Caco-2 (cell line): ENCODE measurements at regions not wholly inside any gene's neighbourhood (a gene's known extent, or its start where the extent isn't known, plus 50 kb on each side); places are given as distances from the start of the nearest gene placed in this dataset.

Experiments used
- BruUV-seq: library from RNA; stranded (reverse); fragments of 400-500 nt; replicated peaks from 2 replicates; lab custom pipeline; 2021; lab: Mats Ljungman, UMichigan
- CTCF ChIA-PET: fragments of 300-600 bp; sonication (Branson Sonifier 250); formaldehyde crosslinking; loops from one replicate; lab custom pipeline; 2022; ENCODE audit warnings: antibody characterized with exemption; lab: Charles Lee
- POLR2A ChIA-PET: fragments of 300-600 bp; sonication (Branson Sonifier 250); formaldehyde crosslinking; loops from one replicate; lab custom pipeline; 2022; ENCODE audit warnings: antibody characterized with exemption; lab: Charles Lee
- DNase-seq, 2 experiments: peaks; one replicate each; pipeline versions ENCODE4 v3.0.0 to v3.0.0-alpha.2; 2020 to 2022
- H3K27me3 ChIP-seq: replicated peaks from 2 replicates; pipeline ENCODE4 v1.6.0; 2011; ENCODE audit warnings: low read length; ENCODE audit not compliant: control insufficient read depth, insufficient read depth
- H3K36me3 ChIP-seq: 2 replicates; pipeline ENCODE4 v1.5.1; 2011; ENCODE audit warnings: low read length; ENCODE audit not compliant: control insufficient read depth, insufficient read depth
- H3K4me1 ChIP-seq: fragments of 250-450 bp; sonication (Bioruptor Pico); 2 replicates; pipeline ENCODE4 v1.5.1; 2020; ENCODE audit warnings: mild to moderate bottlenecking
- H3K4me3 ChIP-seq: 2 replicates; pipeline ENCODE4 v1.5.1; 2011; ENCODE audit warnings: low read depth, mild to moderate bottlenecking, control low read depth, low read length
- H3K9me3 ChIP-seq: fragments of 250-450 bp; sonication (Bioruptor Pico); 2 replicates; pipeline ENCODE4 v1.5.1; 2020; ENCODE audit warnings: mild to moderate bottlenecking, moderate library complexity
- H3K27ac Mint-ChIP-seq: one replicate; pipeline ENCODE4 v1.8.0; 2022; ENCODE audit warnings: mixed read lengths; ENCODE audit not compliant: unreplicated experiment
- H3K27me3 Mint-ChIP-seq: one replicate; pipeline ENCODE4 v1.8.0; 2022; ENCODE audit warnings: mixed read lengths; ENCODE audit not compliant: insufficient read depth, unreplicated experiment
- H3K36me3 Mint-ChIP-seq: one replicate; pipeline ENCODE4 v1.8.0; 2022; ENCODE audit warnings: mild to moderate bottlenecking, mixed read lengths; ENCODE audit not compliant: insufficient read depth, unreplicated experiment
- H3K4me1 Mint-ChIP-seq: one replicate; pipeline ENCODE4 v1.8.0; 2022; ENCODE audit warnings: low read depth, mixed read lengths; ENCODE audit not compliant: unreplicated experiment
- H3K4me3 Mint-ChIP-seq: one replicate; pipeline ENCODE4 v1.8.0; 2022; ENCODE audit warnings: mild to moderate bottlenecking, moderate library complexity, mixed read lengths; ENCODE audit not compliant: unreplicated experiment
- H3K9me3 Mint-ChIP-seq: one replicate; pipeline ENCODE4 v1.8.0; 2022; ENCODE audit warnings: mixed read lengths; ENCODE audit not compliant: unreplicated experiment
- CTCF ChIP-seq, 2 experiments: fragments of 200-600 bp in 1 of 2; IDR thresholded peaks; 1 replicate in 1 of 2; 2 replicates in 1 of 2; pipeline versions ENCODE4 v1.5.1 to v1.8.0; 2011 to 2022; ENCODE audit warnings: antibody characterized with exemption in 1 of 2, control low read depth in 1 of 2, inconsistent platforms in 1 of 2, low read depth in 1 of 2, low read length in 1 of 2, mild to moderate bottlenecking in 1 of 2, moderate library complexity in 1 of 2; ENCODE audit not compliant: insufficient read depth in 1 of 2, severe bottlenecking in 1 of 2, unreplicated experiment in 1 of 2
- intact Hi-C: fragments of 100-400 bp; cut with micrococcal nuclease; formaldehyde crosslinking; loops from one replicate; pipeline ENCODE4 v1.10.0; 2022; ENCODE audit not compliant: unreplicated experiment

- no TSS peak for BruUV-seq
- H3K36me3 ChIP-seq, result no peaks in the 10 kb centered on the region
Measured at GRCh38 chr13:56066321-56066720, 1074.4 kb upstream of the PRR20A start.

GRCh38 chr13:56102641-56103040 lies 1038.1 kb upstream of the PRR20A start:
- POLR2A ChIA-PET, result no interaction called here
- Mint-ChIP-seq H3K4me3 (no peak overlapping the region), H3K4me1 (peaks cover 8% of the 10 kb centered on the region), H3K36me3 (no peaks in the 10 kb centered on the region), H3K27ac (no peak overlapping the region), H3K9me3 (peaks cover 10% of the 10 kb centered on the region), H3K27me3 (no peaks in the 10 kb centered on the region)
- BruUV-seq, result no TSS peak
- Histone ChIP-seq H3K27me3 (no peaks in the 10 kb centered on the region), H3K9me3 (no peaks in the 10 kb centered on the region), H3K4me1 (no peaks in the 10 kb centered on the region), H3K4me3 (no peak overlapping the region), H3K36me3 (no peaks in the 10 kb centered on the region)
- intact Hi-C loops, result no loop called here
- no peak for DNase-seq
- CTCF ChIA-PET, result no interaction called here
- no peak for TF ChIP-seq CTCF (IDR thresholded peaks at IDR 0.05; ENCODE audit: insufficient read depth in 1 of 2, low read depth in 1 of 2, low read length in 1 of 2, severe bottlenecking in 1 of 2, unreplicated experiment in 1 of 2)

More at GRCh38 chr13:56066321-56066720, 1074.4 kb upstream of the PRR20A start:
- ChIA-PET CTCF (no interaction called here), POLR2A (no interaction called here)
- Histone ChIP-seq H3K4me1 (no peaks in the 10 kb centered on the region), H3K9me3 (no peaks in the 10 kb centered on the region), H3K27me3 (no peaks in the 10 kb centered on the region), H3K4me3 (no peak overlapping the region)
- Mint-ChIP-seq H3K9me3 (no peaks in the 10 kb centered on the region), H3K4me1 (no peaks in the 10 kb centered on the region), H3K4me3 (no peak overlapping the region), H3K27me3 (peaks cover 3% of the 10 kb centered on the region), H3K36me3 (no peaks in the 10 kb centered on the region), H3K27ac (no peak overlapping the region)
- no peak for TF ChIP-seq CTCF (IDR thresholded peaks at IDR 0.05; ENCODE audit: insufficient read depth in 1 of 2, low read depth in 1 of 2, low read length in 1 of 2, severe bottlenecking in 1 of 2, unreplicated experiment in 1 of 2)
- no peak for DNase-seq
- intact Hi-C loops, result no loop called here

- ChIA-PET CTCF (no interaction called here), POLR2A (no interaction called here)
- Histone ChIP-seq H3K27me3 (no peaks in the 10 kb centered on the region), H3K9me3 (0 out of 2 replicates have a peak, but pooled peaks cover 2% of the 10 kb centered on the region), H3K4me3 (no peak overlapping the region), H3K36me3 (no peaks in the 10 kb centered on the region), H3K4me1 (no peaks in the 10 kb centered on the region)
- no peaks in the 10 kb centered on the region for H3K4me1 Mint-ChIP-seq
- peaks cover 24% of the 10 kb centered on the region for H3K9me3 Mint-ChIP-seq
- no peak for TF ChIP-seq CTCF (IDR thresholded peaks at IDR 0.05; ENCODE audit: insufficient read depth in 1 of 2, low read depth in 1 of 2, low read length in 1 of 2, severe bottlenecking in 1 of 2, unreplicated experiment in 1 of 2)
- DNase-seq, result no peak
- H3K27ac Mint-ChIP-seq, result no peak overlapping the region
- BruUV-seq, result no TSS peak
- H3K4me3 Mint-ChIP-seq, result no peak overlapping the region
- no peaks in the 10 kb centered on the region for H3K27me3 Mint-ChIP-seq
- intact Hi-C loops, result no loop called here
- no peaks in the 10 kb centered on the region for H3K36me3 Mint-ChIP-seq
Measured at GRCh38 chr13:56110751-56111150, 1030.0 kb upstream of the PRR20A start.
